MCF 10A (cell line): ENCODE measurements at regions not wholly inside any gene's neighbourhood (a gene's known extent, or its start where the extent isn't known, plus 50 kb on each side); places are given as distances from the start of the nearest gene placed in this dataset.

Experiments
- BruUV-seq: library from RNA; stranded (reverse); fragments of 400-500 nt; replicated peaks from 2 replicates; lab custom pipeline; 2021; lab: Mats Ljungman, UMichigan
- CTCF ChIA-PET: fragments of 300-600 bp; sonication (Branson Sonifier 250); formaldehyde crosslinking; extraction: SDS; loops from one replicate; lab custom pipeline; 2021; ENCODE audit warnings: antibody characterized with exemption, inconsistent platforms; lab: Yijun Ruan, JAX
- POLR2A ChIA-PET: fragments of 300-600, 350-650 bp; sonication (Branson Sonifier 250); formaldehyde crosslinking; extraction: SDS; loops from one replicate; lab custom pipeline; 2020; ENCODE audit warnings: antibody characterized with exemption, inconsistent platforms; lab: Yijun Ruan, JAX
- DNase-seq: peaks from one replicate; pipeline ENCODE4 v3.0.0-alpha.2; 2018; ENCODE audit not compliant: unreplicated experiment
- H3K27ac Mint-ChIP-seq: one replicate; pipeline ENCODE4 v1.8.0; 2022; ENCODE audit warnings: mild to moderate bottlenecking, low read depth, mixed read lengths; ENCODE audit not compliant: unreplicated experiment
- H3K27me3 Mint-ChIP-seq: one replicate; pipeline ENCODE4 v1.8.0; 2022; ENCODE audit warnings: mixed read lengths; ENCODE audit not compliant: insufficient read depth, unreplicated experiment
- H3K36me3 Mint-ChIP-seq: one replicate; pipeline ENCODE4 v1.8.0; 2022; ENCODE audit warnings: mild to moderate bottlenecking, moderate library complexity, mixed read lengths; ENCODE audit not compliant: insufficient read depth, unreplicated experiment
- H3K4me1 Mint-ChIP-seq: one replicate; pipeline ENCODE4 v1.8.0; 2022; ENCODE audit warnings: mixed read lengths; ENCODE audit not compliant: insufficient read depth, unreplicated experiment
- H3K4me3 Mint-ChIP-seq: one replicate; pipeline ENCODE4 v1.8.0; 2022; ENCODE audit warnings: mild to moderate bottlenecking, moderate library complexity, mixed read lengths; ENCODE audit not compliant: unreplicated experiment
- H3K9me3 Mint-ChIP-seq: one replicate; pipeline ENCODE4 v1.8.0; 2022; ENCODE audit warnings: mixed read lengths; ENCODE audit not compliant: unreplicated experiment
- intact Hi-C: fragments of 100-400 bp; cut with micrococcal nuclease; formaldehyde crosslinking; loops from 2 replicates; pipeline ENCODE4 v1.14.1; 2022
- TF ChIP-seq, protein P1 (sequence below): fragments of 200-600 bp; IDR thresholded peaks from one replicate; pipeline ENCODE4 v1.8.0; 2022; ENCODE audit warnings: antibody characterized with exemption, mild to moderate bottlenecking; ENCODE audit not compliant: unreplicated experiment

DNA sequence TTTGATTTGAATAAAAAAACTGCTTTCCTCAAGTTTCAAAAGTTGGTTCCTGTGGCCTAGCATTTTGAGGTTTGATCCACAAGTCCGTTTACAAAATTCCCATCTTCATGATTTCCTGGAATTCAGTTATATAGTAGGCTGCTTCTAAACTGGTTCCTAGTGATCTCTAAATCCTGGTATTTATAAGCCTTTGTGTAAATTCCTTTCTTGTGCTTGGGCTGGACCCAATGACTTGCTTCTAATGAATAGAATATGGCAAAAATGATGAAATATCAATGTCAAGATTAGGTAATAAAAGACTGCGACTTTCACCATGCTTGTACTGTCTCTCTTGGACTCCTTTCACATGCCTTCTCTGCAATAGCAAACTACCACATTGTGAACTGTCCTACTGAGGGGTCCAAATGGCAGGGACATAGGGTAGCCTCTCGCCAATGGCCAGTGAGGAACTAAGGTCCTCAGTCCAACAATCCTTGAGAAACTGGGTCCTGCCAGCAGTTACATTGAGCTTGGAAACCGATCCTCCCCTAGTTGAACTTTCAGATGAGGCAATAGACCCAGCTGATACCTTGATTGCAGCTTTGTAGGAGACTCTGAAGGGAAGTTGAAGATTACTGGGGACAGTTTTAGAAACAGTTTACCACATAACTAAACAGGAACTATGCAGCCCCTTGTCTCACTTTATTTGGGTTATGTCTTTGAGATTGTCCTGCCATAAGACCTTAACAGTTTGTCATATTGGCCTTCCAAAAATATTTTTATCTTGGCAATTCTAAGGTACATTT is 303.9 kb upstream of the TBC1D5 start:
- Mint-ChIP-seq H3K36me3 (no peaks in the 10 kb centered on the region), H3K4me1 (no peaks in the 10 kb centered on the region), H3K4me3 (no peak overlapping the region), H3K27me3 (no peaks in the 10 kb centered on the region), H3K9me3 (peaks cover 4% of the 10 kb centered on the region), H3K27ac (no peak overlapping the region)
- DNase-seq = no peak
- POLR2A ChIA-PET = no interaction called here
- CTCF ChIA-PET = interaction anchor here (0.7 kb wide), 2 partner anchors 33 to 248 kb away, joined by 3 read pairs; no protein-coding TSS in a partner anchor
- TF ChIP-seq, protein P1, sequence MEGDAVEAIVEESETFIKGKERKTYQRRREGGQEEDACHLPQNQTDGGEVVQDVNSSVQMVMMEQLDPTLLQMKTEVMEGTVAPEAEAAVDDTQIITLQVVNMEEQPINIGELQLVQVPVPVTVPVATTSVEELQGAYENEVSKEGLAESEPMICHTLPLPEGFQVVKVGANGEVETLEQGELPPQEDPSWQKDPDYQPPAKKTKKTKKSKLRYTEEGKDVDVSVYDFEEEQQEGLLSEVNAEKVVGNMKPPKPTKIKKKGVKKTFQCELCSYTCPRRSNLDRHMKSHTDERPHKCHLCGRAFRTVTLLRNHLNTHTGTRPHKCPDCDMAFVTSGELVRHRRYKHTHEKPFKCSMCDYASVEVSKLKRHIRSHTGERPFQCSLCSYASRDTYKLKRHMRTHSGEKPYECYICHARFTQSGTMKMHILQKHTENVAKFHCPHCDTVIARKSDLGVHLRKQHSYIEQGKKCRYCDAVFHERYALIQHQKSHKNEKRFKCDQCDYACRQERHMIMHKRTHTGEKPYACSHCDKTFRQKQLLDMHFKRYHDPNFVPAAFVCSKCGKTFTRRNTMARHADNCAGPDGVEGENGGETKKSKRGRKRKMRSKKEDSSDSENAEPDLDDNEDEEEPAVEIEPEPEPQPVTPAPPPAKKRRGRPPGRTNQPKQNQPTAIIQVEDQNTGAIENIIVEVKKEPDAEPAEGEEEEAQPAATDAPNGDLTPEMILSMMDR = no peak
- BruUV-seq = no TSS peak
- intact Hi-C loops = no loop called here

DNA sequence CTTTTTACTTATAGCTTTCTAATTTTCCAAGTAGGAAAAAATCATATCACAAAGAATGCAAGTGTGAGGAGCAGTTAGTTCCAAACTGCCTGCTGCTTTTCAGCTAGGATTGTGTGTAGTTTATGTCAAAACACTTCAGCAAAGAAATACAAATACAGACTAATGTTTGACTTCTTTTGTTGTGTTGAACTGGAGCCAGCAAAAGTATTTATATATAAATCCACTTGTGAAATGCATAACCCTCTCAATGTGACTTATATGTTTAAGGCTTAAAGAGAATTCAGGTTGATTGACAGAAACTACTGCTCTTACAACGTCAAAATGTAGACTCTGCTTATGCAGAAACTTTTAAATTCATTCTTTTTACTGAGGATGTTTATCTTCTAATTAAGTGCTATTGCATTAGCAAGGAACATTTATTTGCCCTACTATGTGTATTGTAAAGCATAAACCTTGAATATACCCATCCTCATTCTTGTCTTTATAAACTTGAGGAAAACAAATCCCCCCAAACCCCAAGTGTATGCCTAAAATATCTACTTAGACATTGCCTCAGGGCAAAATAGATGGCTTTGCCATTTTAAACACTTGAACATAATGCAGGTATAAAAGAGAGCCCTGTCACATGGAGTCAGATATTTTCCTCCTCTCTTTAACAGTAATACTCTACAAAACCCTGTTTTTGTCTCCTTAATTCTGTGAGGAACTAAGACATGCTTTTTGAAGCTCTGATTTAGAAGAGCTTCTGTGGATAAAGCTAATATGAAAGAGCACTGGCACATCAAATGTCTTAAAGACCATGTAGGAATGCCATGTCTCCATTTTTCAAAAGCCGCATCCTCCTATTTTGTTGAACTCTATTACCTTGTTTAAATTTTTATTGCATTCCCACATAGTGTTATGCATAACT is 302.8 kb upstream of the TBC1D5 start:
- Mint-ChIP-seq H3K27me3 (no peaks in the 10 kb centered on the region), H3K9me3 (peaks cover 12% of the 10 kb centered on the region), H3K36me3 (no peaks in the 10 kb centered on the region), H3K4me1 (no peaks in the 10 kb centered on the region), H3K27ac (no peak overlapping the region), H3K4me3 (no peak overlapping the region)
- DNase-seq = no peak
- ChIA-PET POLR2A (interaction anchor here (1.1 kb wide), 1 partner anchor 151 kb away, joined by 3 read pairs; no protein-coding TSS in a partner anchor), CTCF (interaction anchor here (0.6 to 0.7 kb wide), 2 partner anchors 32 to 112 kb away, joined by 3 to 4 read pairs; no protein-coding TSS in a partner anchor)
- intact Hi-C loops = no loop called here
- TF ChIP-seq, protein P1 = no peak
- no TSS peak for BruUV-seq

DNA sequence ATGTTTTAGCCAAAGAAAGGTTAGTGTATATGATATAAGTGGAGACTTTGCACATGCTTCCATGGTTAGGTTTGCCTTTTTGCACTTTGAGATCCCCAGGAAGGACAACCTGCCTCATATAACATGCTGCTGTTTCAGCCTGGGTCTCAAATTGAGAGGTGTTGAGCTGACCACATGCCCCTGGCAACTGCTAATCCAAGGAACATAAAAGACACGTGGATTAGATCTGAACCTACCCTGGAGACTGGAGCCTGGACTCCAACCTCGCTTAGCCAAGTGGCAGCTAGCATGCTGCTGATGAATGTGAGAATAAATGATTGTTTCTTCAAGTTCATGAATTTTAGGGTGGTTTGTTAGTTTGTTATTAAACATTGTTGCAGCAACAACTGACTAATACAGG is 301.8 kb upstream of the TBC1D5 start:
- TF ChIP-seq, protein P1 = no peak
- Mint-ChIP-seq H3K27me3 (no peaks in the 10 kb centered on the region), H3K27ac (no peak overlapping the region), H3K4me3 (no peak overlapping the region), H3K4me1 (no peaks in the 10 kb centered on the region), H3K36me3 (no peaks in the 10 kb centered on the region), H3K9me3 (peaks cover 12% of the 10 kb centered on the region)
- BruUV-seq = no TSS peak
- intact Hi-C loops = no loop called here
- no peak for DNase-seq
- ChIA-PET POLR2A (interaction anchor here (1.1 kb wide), 1 partner anchor 150 kb away, joined by 3 read pairs; no protein-coding TSS in a partner anchor), CTCF (no interaction called here)

DNA sequence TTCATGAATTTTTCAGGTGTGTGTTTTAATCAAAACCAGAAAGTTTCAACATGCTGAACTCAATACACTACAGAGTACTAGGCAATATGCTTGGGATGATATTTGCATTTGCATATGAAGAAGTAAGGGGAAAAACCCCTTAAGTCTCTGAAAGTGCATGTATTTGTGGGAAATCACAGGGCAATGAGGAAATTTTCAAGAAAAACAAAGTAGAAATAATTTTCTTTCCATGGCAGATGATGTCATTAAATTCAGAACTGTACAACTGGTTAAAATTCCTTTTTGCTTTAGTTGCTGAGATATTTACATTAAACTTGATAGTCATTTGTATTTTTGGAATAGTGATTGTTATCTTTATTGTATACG is 294.0 kb upstream of the TBC1D5 start:
- intact Hi-C loops = no loop called here
- TF ChIP-seq, protein P1 = no peak
- CTCF ChIA-PET = no interaction called here
- DNase-seq = no peak
- Mint-ChIP-seq H3K36me3 (peaks cover 6% of the 10 kb centered on the region), H3K27ac (no peak overlapping the region), H3K27me3 (no peaks in the 10 kb centered on the region), H3K4me1 (no peaks in the 10 kb centered on the region), H3K4me3 (no peak overlapping the region), H3K9me3 (peaks cover 9% of the 10 kb centered on the region)
- no TSS peak for BruUV-seq
- POLR2A ChIA-PET = no interaction called here
